CD4-positive, alpha-beta T cell (primary cell): ENCODE measurements at regions not wholly inside any gene's neighbourhood (a gene's known extent, or its start where the extent isn't known, plus 50 kb on each side); places are given as distances from the start of the nearest gene placed in this dataset.

Source experiments
- ATAC-seq: fragments of 200-7000 bp; cut with Tn5 transposase; one replicate; pipeline ENCODE4 v1.10.0; 2022; ENCODE audit warnings: mild to moderate bottlenecking; ENCODE audit not compliant: poor library complexity
- CTCF ChIA-PET: fragments of 350-600 bp; sonication (Branson Sonifier 250); formaldehyde crosslinking; loops from one replicate; lab custom pipeline; 2021; ENCODE audit warnings: antibody characterized with exemption, inconsistent platforms; lab: Charles Lee
- POLR2A ChIA-PET: fragments of 350-600 bp; sonication (Branson Sonifier 250); formaldehyde crosslinking; loops from one replicate; lab custom pipeline; 2021; ENCODE audit warnings: antibody characterized with exemption, inconsistent platforms; lab: Charles Lee
- DNase-seq, 14 experiments: peaks; one replicate each; pipeline ENCODE4 v3.0.0-alpha.2; 2013 to 2020; ENCODE audit warnings: mixed read lengths in 2 of 14
- H3K27ac ChIP-seq, 2 donors: one replicate each; pipeline versions ENCODE4 v1.5.1 to v1.7.0; 2013; ENCODE audit warnings: low read length in 2 of 2, low read depth in 1 of 2, mild to moderate bottlenecking in 1 of 2
- H3K27me3 ChIP-seq, 2 experiments: 1 replicate in 1 of 2; 2 replicates in 1 of 2; pipeline versions ENCODE4 v1.6.1 to v1.7.0; 2013; ENCODE audit warnings: low read length in 2 of 2, control low read depth in 1 of 2, mild to moderate bottlenecking in 1 of 2, moderate library complexity in 1 of 2; ENCODE audit not compliant: insufficient read depth in 2 of 2, control insufficient read depth in 1 of 2
- H3K36me3 ChIP-seq: one replicate; pipeline ENCODE4 v1.6.1; 2013; ENCODE audit warnings: low read length, control low read depth; ENCODE audit not compliant: insufficient read depth
- H3K4me1 ChIP-seq: one replicate; pipeline ENCODE4 v1.6.1; 2013; ENCODE audit warnings: low read length, control low read depth; ENCODE audit not compliant: insufficient read depth
- H3K4me3 ChIP-seq: one replicate; pipeline ENCODE4 v1.5.1; 2013; ENCODE audit warnings: mild to moderate bottlenecking, low read length, moderate library complexity
- H3K9me3 ChIP-seq, 2 experiments: 1 replicate in 1 of 2; 2 replicates in 1 of 2; pipeline versions ENCODE4 v1.6.1 to v1.7.0; 2013; ENCODE audit warnings: low read length in 2 of 2, mild to moderate bottlenecking in 2 of 2, control low read depth in 1 of 2, moderate library complexity in 1 of 2; ENCODE audit not compliant: control insufficient read depth in 1 of 2, insufficient read depth in 1 of 2
- H3K27ac Mint-ChIP-seq: one replicate; pipeline ENCODE4 v1.8.0; 2020; ENCODE audit warnings: mixed read lengths
- H3K27me3 Mint-ChIP-seq: one replicate; pipeline ENCODE4 v1.8.0; 2021; ENCODE audit warnings: mixed read lengths
- H3K36me3 Mint-ChIP-seq: one replicate; pipeline ENCODE4 v1.8.0; 2021; ENCODE audit warnings: low read depth, mixed read lengths
- H3K4me1 Mint-ChIP-seq: one replicate; pipeline ENCODE4 v1.8.0; 2021; ENCODE audit warnings: low read depth, mixed read lengths
- H3K4me3 Mint-ChIP-seq: one replicate; pipeline ENCODE4 v1.8.0; 2020; ENCODE audit warnings: mild to moderate bottlenecking, mixed read lengths
- H3K9me3 Mint-ChIP-seq: one replicate; pipeline ENCODE4 v1.8.0; 2020; ENCODE audit warnings: mixed read lengths
- CTCF ChIP-seq: fragments of 200-600 bp; IDR thresholded peaks from one replicate; pipeline ENCODE4 v1.8.0; 2022; ENCODE audit warnings: antibody characterized with exemption, mild to moderate bottlenecking
- intact Hi-C, 2 experiments: fragments of 100-400 bp; cut with DNase I in 1 of 2; cut with micrococcal nuclease in 1 of 2; formaldehyde crosslinking; loops; one replicate each; pipeline versions ENCODE4 v1.15.1 to v1.9.0; 2023 to 2025; cut with DNase I, micrococcal nuclease

DNA sequence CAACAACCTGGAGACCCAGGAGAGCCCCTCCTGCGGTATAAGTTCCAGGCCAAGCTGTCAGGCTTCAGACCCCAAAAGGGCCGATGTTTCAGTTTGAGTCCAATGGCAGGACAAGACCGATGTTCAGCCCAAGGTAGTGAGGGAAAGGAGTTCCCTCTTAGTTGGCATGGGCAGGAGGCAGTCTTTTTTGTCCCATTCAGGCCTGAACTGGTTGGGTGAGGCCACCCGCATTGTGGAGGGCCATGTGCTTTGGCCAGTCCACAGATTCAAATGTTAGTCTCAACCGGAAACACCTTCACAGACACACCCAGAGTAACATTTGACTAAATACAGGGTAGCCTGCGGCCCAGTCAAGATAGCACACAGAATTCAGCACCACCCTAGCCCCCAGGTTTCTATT lies 89.6 kb upstream of the ANKRD10 start:
- Mint-ChIP-seq H3K4me1 (no peaks in the 10 kb centered on the region), H3K27ac (no peak overlapping the region), H3K36me3 (no peaks in the 10 kb centered on the region), H3K4me3 (no peak overlapping the region), H3K27me3 (peaks cover 9% of the 10 kb centered on the region), H3K9me3 (no peaks in the 10 kb centered on the region)
- Histone ChIP-seq H3K36me3 (no peaks in the 10 kb centered on the region), H3K27me3 (no peaks in the 10 kb centered on the region), H3K27ac (no peak overlapping the region), H3K4me1 (no peaks in the 10 kb centered on the region), H3K9me3 (no peaks in the 10 kb centered on the region), H3K4me3 (no peak overlapping the region)
- intact Hi-C loops = no loop called here
- DNase-seq (no peak), ATAC-seq (no peak)
- ChIA-PET CTCF (no interaction called here), POLR2A (no interaction called here)
- no peak for TF ChIP-seq CTCF

GRCh38 chr13:111001636-111002035 lies 86.8 kb upstream of the ANKRD10 start:
- no peak for ATAC-seq
- Mint-ChIP-seq H3K27me3 (peaks cover 11% of the 10 kb centered on the region), H3K27ac (no peak overlapping the region), H3K36me3 (no peaks in the 10 kb centered on the region), H3K4me1 (no peaks in the 10 kb centered on the region), H3K9me3 (no peaks in the 10 kb centered on the region), H3K4me3 (no peak overlapping the region)
- H3K9me3 ChIP-seq = no peaks in the 10 kb centered on the region
- intact Hi-C loops = no loop called here
- ChIA-PET CTCF (no interaction called here), POLR2A (no interaction called here)
- H3K4me3 ChIP-seq = no peak overlapping the region
- TF ChIP-seq CTCF = no peak
- no peaks in the 10 kb centered on the region for H3K36me3 ChIP-seq
- H3K27me3 ChIP-seq = no peaks in the 10 kb centered on the region
- no peaks in the 10 kb centered on the region for H3K4me1 ChIP-seq
- DNase-seq = no peak
- H3K27ac ChIP-seq = no peak overlapping the region

- DNase-seq (no peak), ATAC-seq (no peak)
- no peak overlapping the region for H3K27ac ChIP-seq
- H3K27ac Mint-ChIP-seq = no peak overlapping the region
- H3K27me3 ChIP-seq = peaks cover 0 to 2% of the 10 kb centered on the region in 2 experiments
- no peaks in the 10 kb centered on the region for H3K4me1 Mint-ChIP-seq
- H3K27me3 Mint-ChIP-seq = peaks cover 31% of the 10 kb centered on the region
- no peaks in the 10 kb centered on the region for H3K9me3 Mint-ChIP-seq
- ChIA-PET POLR2A (no interaction called here), CTCF (no interaction called here)
- no peak for TF ChIP-seq CTCF
- H3K36me3 ChIP-seq = no peaks in the 10 kb centered on the region
- no peaks in the 10 kb centered on the region for H3K4me1 ChIP-seq
- H3K4me3 ChIP-seq = no peak overlapping the region
- H3K36me3 Mint-ChIP-seq = no peaks in the 10 kb centered on the region
- H3K4me3 Mint-ChIP-seq = no peak overlapping the region
- intact Hi-C loops = no loop called here
- H3K9me3 ChIP-seq = peaks cover 0 to 7% of the 10 kb centered on the region in 2 experiments
These were observed 78.9 kb upstream of the ANKRD10 start for GRCh38 chr13:110993788-110994187.
